ENCODE measurements at regions not wholly inside any gene's neighbourhood (a gene's known extent, or its start where the extent isn't known, plus 50 kb on each side); places are given as distances from the start of the nearest gene placed in this dataset.

GRCh38 chr2:173835726-173836125 lies 129.4 kb downstream of the SP3 start:
- Histone ChIP-seq H3K4me1 (no peaks in the 10 kb centered on the region), H3K4me3 (no peak overlapping the region), H3K9me3 (no peaks in the 10 kb centered on the region), H3K27ac (no peak overlapping the region), H3K36me3 (no peaks in the 10 kb centered on the region), H3K27me3 (no peaks in the 10 kb centered on the region)
- in situ Hi-C loops (cut with MboI; ENCODE audit: low sequenced_read_pairs in 4 of 4): no loop called here
- ATAC-seq (no peak), DNase-seq (no peak)
- TF ChIP-seq CTCF (IDR thresholded peaks at IDR 0.05 in 4 of 5, conservative IDR thresholded peaks at IDR 0.05 in 1 of 5) (no peak), POLR2A (IDR thresholded peaks at IDR 0.05) (no peak)
- intact Hi-C loops (cut with DNase I; ENCODE audit: low total_unique reads): no loop called here

- TF ChIP-seq CTCF (IDR thresholded peaks at IDR 0.05 in 4 of 5, conservative IDR thresholded peaks at IDR 0.05 in 1 of 5): no peak
- TF ChIP-seq POLR2A (IDR thresholded peaks at IDR 0.05): no peak
- no peaks in the 10 kb centered on the region for H3K36me3 ChIP-seq
- ATAC-seq (no peak), DNase-seq (no peak)
- no peak overlapping the region for H3K4me3 ChIP-seq
- no peaks in the 10 kb centered on the region for H3K27me3 ChIP-seq
- no peaks in the 10 kb centered on the region for H3K9me3 ChIP-seq
- H3K27ac ChIP-seq: no peak overlapping the region
- in situ Hi-C loops (cut with MboI; ENCODE audit: low sequenced_read_pairs in 4 of 4): no loop called here
- no peaks in the 10 kb centered on the region for H3K4me1 ChIP-seq
- intact Hi-C loops (cut with DNase I; ENCODE audit: low total_unique reads): no loop called here
Measured at GRCh38 chr2:173841110-173841509, 124.1 kb downstream of the SP3 start.

GRCh38 chr2:173843526-173843925 lies 121.6 kb downstream of the SP3 start:
- H3K27me3 ChIP-seq: no peaks in the 10 kb centered on the region

GRCh38 chr2:173851141-173851641 lies 114.0 kb downstream of the SP3 start:
- Histone ChIP-seq H3K36me3 (no peaks in the 10 kb centered on the region), H3K4me1 (peaks cover 0 to 11% of the 10 kb centered on the region in 2 donors), H3K27ac (no peak overlapping the region), H3K27me3 (no peaks in the 10 kb centered on the region), H3K4me3 (no peak overlapping the region), H3K9me3 (no peaks in the 10 kb centered on the region)
- ATAC-seq (peak; percentile 16 to 30), DNase-seq (peak in 1 of 2 donors; percentile 29)
- in situ Hi-C loops (cut with MboI; ENCODE audit: low sequenced_read_pairs in 4 of 4): loop anchor here in 1 of 4 donors (25.0 kb wide), 1 partner anchor 439 kb away; no protein-coding TSS in a partner anchor
- intact Hi-C loops (cut with DNase I; ENCODE audit: low total_unique reads): no loop called here
- TF ChIP-seq CTCF (IDR thresholded peaks at IDR 0.05 in 4 of 5, conservative IDR thresholded peaks at IDR 0.05 in 1 of 5) (no peak), POLR2A (IDR thresholded peaks at IDR 0.05) (no peak)

More at GRCh38 chr2:173843526-173843925, 121.6 kb downstream of the SP3 start:
- H3K36me3 ChIP-seq: no peaks in the 10 kb centered on the region
- DNase-seq: no peak
- no peak for TF ChIP-seq POLR2A (IDR thresholded peaks at IDR 0.05)
- TF ChIP-seq CTCF (IDR thresholded peaks at IDR 0.05 in 4 of 5, conservative IDR thresholded peaks at IDR 0.05 in 1 of 5): no peak
- H3K9me3 ChIP-seq: no peaks in the 10 kb centered on the region
- H3K27ac ChIP-seq: no peak overlapping the region
- no peaks in the 10 kb centered on the region for H3K4me1 ChIP-seq
- no peak overlapping the region for H3K4me3 ChIP-seq
- no peak for ATAC-seq
- in situ Hi-C loops (cut with MboI; ENCODE audit: low sequenced_read_pairs in 4 of 4) (no loop called here), intact Hi-C loops (cut with DNase I; ENCODE audit: low total_unique reads) (no loop called here)

GRCh38 chr2:173854141-173854540 lies 111.0 kb downstream of the SP3 start:
- no peak for TF ChIP-seq CTCF (IDR thresholded peaks at IDR 0.05 in 4 of 5, conservative IDR thresholded peaks at IDR 0.05 in 1 of 5)
- TF ChIP-seq POLR2A (IDR thresholded peaks at IDR 0.05): no peak
- Histone ChIP-seq H3K27ac (no peak overlapping the region), H3K4me3 (no peak overlapping the region), H3K27me3 (no peaks in the 10 kb centered on the region), H3K9me3 (no peaks in the 10 kb centered on the region), H3K4me1 (peaks cover 0 to 11% of the 10 kb centered on the region in 2 donors), H3K36me3 (no peaks in the 10 kb centered on the region)
- no peak for DNase-seq
- in situ Hi-C loops (cut with MboI; ENCODE audit: low sequenced_read_pairs in 4 of 4) (loop anchor here in 1 of 4 donors (25.0 kb wide), 1 partner anchor 442 kb away; no protein-coding TSS in a partner anchor), intact Hi-C loops (cut with DNase I; ENCODE audit: low total_unique reads) (no loop called here)
- no peak for ATAC-seq
